AML-193 (cell line): ENCODE measurements at regions not wholly inside any gene's neighbourhood (a gene's known extent, or its start where the extent isn't known, plus 50 kb on each side); places are given as distances from the start of the nearest gene placed in this dataset.

Experiments used
- DNase-seq, 2 experiments: peaks; one replicate each; lab custom pipeline; 2025; lab: John Stamatoyannopoulos, UW

- no peak for DNase-seq
Observed at GRCh38 chr21:35644523-35644922, 415.8 kb downstream of the SETD4 start.

- DNase-seq: no peak
Observed at GRCh38 chr21:35643176-35643575, 417.1 kb downstream of the SETD4 start.

- DNase-seq: no peak
Observed at GRCh38 chr21:35641271-35642016, 418.9 kb downstream of the SETD4 start.

GRCh38 chr21:35637431-35637830 lies 422.9 kb downstream of the SETD4 start:
- DNase-seq: no peak

- DNase-seq: no peak
Observed at GRCh38 chr21:35635994-35636393, 424.3 kb downstream of the SETD4 start.

GRCh38 chr21:35635261-35635660 lies 425.1 kb downstream of the SETD4 start:
- no peak for DNase-seq

- no peak for DNase-seq
Observed at GRCh38 chr21:35633501-35633900, 426.8 kb downstream of the SETD4 start.

GRCh38 chr21:35632711-35633110 lies 427.6 kb downstream of the SETD4 start:
- no peak for DNase-seq

GRCh38 chr21:35628316-35628715 lies 432.0 kb downstream of the SETD4 start:
- DNase-seq: no peak

GRCh38 chr21:35627462-35627861 lies 432.9 kb downstream of the SETD4 start:
- no peak for DNase-seq

- no peak for DNase-seq
Observed at GRCh38 chr21:35625576-35625975, 434.8 kb downstream of the SETD4 start.

GRCh38 chr21:35624901-35625300 lies 435.4 kb downstream of the SETD4 start:
- no peak for DNase-seq

GRCh38 chr21:35622612-35623011 lies 437.7 kb downstream of the SETD4 start:
- no peak for DNase-seq

- no peak for DNase-seq
Observed at GRCh38 chr21:35619184-35619583, 441.1 kb downstream of the SETD4 start.

- DNase-seq: no peak
Observed at GRCh38 chr21:35617491-35617890, 442.8 kb downstream of the SETD4 start.

GRCh38 chr21:35616090-35616489 lies 444.2 kb downstream of the SETD4 start:
- DNase-seq: peak; percentile 7 to 49

- peak in 1 of 2 experiments; percentile 4 for DNase-seq
Observed at GRCh38 chr21:35615325-35615724, 445.0 kb downstream of the SETD4 start.

GRCh38 chr21:35614396-35614921 lies 445.9 kb downstream of the SETD4 start:
- no peak for DNase-seq

GRCh38 chr21:35611708-35612132 lies 448.6 kb downstream of the SETD4 start:
- DNase-seq: no peak

GRCh38 chr21:35609263-35609662 lies 451.1 kb downstream of the SETD4 start:
- DNase-seq: no peak

- no peak for DNase-seq
Observed at GRCh38 chr21:35607406-35607805, 452.9 kb downstream of the SETD4 start.

- DNase-seq: no peak
Observed at GRCh38 chr21:35606578-35606977, 453.7 kb downstream of the SETD4 start.

GRCh38 chr21:35606146-35606545 lies 454.2 kb downstream of the SETD4 start:
- no peak for DNase-seq

GRCh38 chr21:35603494-35603893 lies 456.8 kb downstream of the SETD4 start:
- no peak for DNase-seq
